ENCODE measurements at regions not wholly inside any gene's neighbourhood (a gene's known extent, or its start where the extent isn't known, plus 50 kb on each side); places are given as distances from the start of the nearest gene placed in this dataset.

DNA sequence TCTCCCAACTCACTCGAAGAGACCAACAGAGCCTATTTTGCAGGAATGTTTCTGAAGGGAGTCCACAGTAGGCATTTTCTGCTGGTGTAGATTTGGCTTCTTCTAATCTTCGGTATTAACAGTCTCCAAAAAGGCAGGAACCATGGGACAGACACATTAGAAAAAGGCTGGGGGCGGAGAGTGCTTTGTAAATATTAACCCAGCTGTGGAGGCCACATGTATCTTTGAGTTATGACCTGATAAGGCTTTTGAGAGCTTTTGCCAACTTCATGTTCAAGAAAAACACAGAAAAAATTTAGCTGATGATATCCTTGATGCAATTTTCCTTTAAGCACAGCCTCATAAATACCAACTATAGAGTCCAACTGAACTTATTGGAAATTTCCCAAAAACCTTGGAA lies 119.4 kb upstream of the TSHZ2 start:
- TF ChIP-seq CTCF (IDR thresholded peaks at IDR 0.05): no peak
- TF ChIP-seq POLR2AphosphoS5 (IDR thresholded peaks at IDR 0.05; ENCODE audit: low read depth, low read length): no peak
- no peak for TF ChIP-seq TCF7L2 (IDR thresholded peaks at IDR 0.05; ENCODE audit: low read depth, low read length)
